DND-41 (cell line): ENCODE measurements at regions not wholly inside any gene's neighbourhood (a gene's known extent, or its start where the extent isn't known, plus 50 kb on each side); places are given as distances from the start of the nearest gene placed in this dataset.

ENCODE experiments used
- ATAC-seq: fragments of 200-7000 bp; cut with Tn5 transposase; 3 replicates; pipeline ENCODE4 v1.9.1; 2021; ENCODE audit warnings: low read depth; ENCODE audit not compliant: insufficient read depth
- DNase-seq: peaks from one replicate; pipeline ENCODE4 v3.0.0-alpha.2; 2020
- H2AFZ ChIP-seq: 2 replicates; pipeline ENCODE4 v1.6.0; 2012; ENCODE audit warnings: low read depth, low read length
- H3K27ac ChIP-seq: 2 replicates; pipeline ENCODE4 v1.5.1; 2012; ENCODE audit warnings: low read length, inconsistent platforms
- H3K27me3 ChIP-seq: fragments of 200-600 bp; sonication (generic); 2 replicates; pipeline ENCODE4 v1.6.0; 2012; ENCODE audit warnings: low read length, mild to moderate bottlenecking, inconsistent platforms; ENCODE audit not compliant: insufficient read depth, poor library complexity
- H3K36me3 ChIP-seq: 2 replicates; pipeline ENCODE4 v1.5.1; 2012; ENCODE audit warnings: low read length, inconsistent platforms; ENCODE audit not compliant: insufficient read depth
- H3K4me1 ChIP-seq: 2 replicates; pipeline ENCODE4 v1.5.1; 2012; ENCODE audit warnings: mild to moderate bottlenecking, low read length; ENCODE audit not compliant: insufficient read depth
- H3K4me2 ChIP-seq: 2 replicates; pipeline ENCODE4 v1.6.0; 2012; ENCODE audit warnings: mild to moderate bottlenecking, moderate library complexity, low read length, inconsistent platforms; ENCODE audit not compliant: insufficient read depth
- H3K4me3 ChIP-seq, 2 experiments: fragments of 200-600 bp in 1 of 2; shearing (Covaris generic) in 1 of 2; 2 replicates each; pipeline ENCODE4 v1.5.1; 2012 to 2016; ENCODE audit warnings: inconsistent platforms in 2 of 2, low read length in 2 of 2, mild to moderate bottlenecking in 2 of 2, low read depth in 1 of 2, moderate library complexity in 1 of 2
- H3K79me2 ChIP-seq: 2 replicates; pipeline ENCODE4 v1.6.0; 2012; ENCODE audit warnings: low read length, inconsistent platforms; ENCODE audit not compliant: insufficient read depth
- H3K9ac ChIP-seq: 2 replicates; pipeline ENCODE4 v1.6.0; 2012; ENCODE audit warnings: low read depth, mild to moderate bottlenecking, inconsistent platforms, low read length, moderate library complexity
- H3K9me3 ChIP-seq: 2 replicates; pipeline ENCODE4 v1.5.1; 2012; ENCODE audit warnings: low read length, moderate library complexity, mild to moderate bottlenecking, inconsistent platforms; ENCODE audit not compliant: insufficient read depth, severe bottlenecking
- H4K20me1 ChIP-seq: 2 replicates; pipeline ENCODE4 v1.6.0; 2012; ENCODE audit warnings: low read length; ENCODE audit not compliant: insufficient read depth
- EZH2 ChIP-seq: IDR thresholded peaks from 3 replicates; pipeline ENCODE4 v1.6.1; 2012; ENCODE audit warnings: borderline replicate concordance, low read depth, mild to moderate bottlenecking, moderate library complexity, low read length, inconsistent platforms; ENCODE audit not compliant: severe bottlenecking
- TF ChIP-seq, protein P1 (sequence below): IDR thresholded peaks from 2 replicates; pipeline ENCODE4 v1.5.1; 2012; ENCODE audit warnings: borderline replicate concordance, low read length, moderate library complexity, mild to moderate bottlenecking; ENCODE audit not compliant: poor library complexity, severe bottlenecking; ENCODE audit errors: extremely low read depth

DNA sequence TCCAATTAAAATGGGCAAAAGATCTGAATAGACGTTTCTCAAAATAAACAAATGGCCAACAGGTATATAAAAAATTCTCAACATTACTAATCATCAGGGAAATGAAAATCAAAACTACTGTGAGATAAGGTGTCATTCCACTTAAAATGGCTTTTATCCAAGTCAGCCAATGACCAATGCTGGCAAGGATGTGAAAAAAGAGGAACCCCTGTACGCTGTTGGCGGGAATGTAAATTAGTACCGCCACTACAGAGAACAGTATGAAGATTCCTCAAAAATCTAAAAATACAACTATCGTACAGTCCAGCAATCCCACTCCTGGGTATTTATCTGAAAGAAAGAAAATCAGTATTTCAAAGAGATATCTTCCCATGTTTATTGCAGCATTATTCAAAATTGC, 176.9 kb upstream of the STT3B start:
- H2AFZ ChIP-seq: no peak overlapping the region
- H3K36me3 ChIP-seq: peaks cover 2% of the 10 kb centered on the region; the same call in 1 of the 2 replicates
- H4K20me1 ChIP-seq: no peaks in the 10 kb centered on the region
- H3K4me3 ChIP-seq: no peak overlapping the region
- H3K9ac ChIP-seq: no peak overlapping the region
- no peak overlapping the region for H3K4me2 ChIP-seq
- H3K9me3 ChIP-seq: peaks cover 9% of the 10 kb centered on the region
- TF ChIP-seq, protein P1, sequence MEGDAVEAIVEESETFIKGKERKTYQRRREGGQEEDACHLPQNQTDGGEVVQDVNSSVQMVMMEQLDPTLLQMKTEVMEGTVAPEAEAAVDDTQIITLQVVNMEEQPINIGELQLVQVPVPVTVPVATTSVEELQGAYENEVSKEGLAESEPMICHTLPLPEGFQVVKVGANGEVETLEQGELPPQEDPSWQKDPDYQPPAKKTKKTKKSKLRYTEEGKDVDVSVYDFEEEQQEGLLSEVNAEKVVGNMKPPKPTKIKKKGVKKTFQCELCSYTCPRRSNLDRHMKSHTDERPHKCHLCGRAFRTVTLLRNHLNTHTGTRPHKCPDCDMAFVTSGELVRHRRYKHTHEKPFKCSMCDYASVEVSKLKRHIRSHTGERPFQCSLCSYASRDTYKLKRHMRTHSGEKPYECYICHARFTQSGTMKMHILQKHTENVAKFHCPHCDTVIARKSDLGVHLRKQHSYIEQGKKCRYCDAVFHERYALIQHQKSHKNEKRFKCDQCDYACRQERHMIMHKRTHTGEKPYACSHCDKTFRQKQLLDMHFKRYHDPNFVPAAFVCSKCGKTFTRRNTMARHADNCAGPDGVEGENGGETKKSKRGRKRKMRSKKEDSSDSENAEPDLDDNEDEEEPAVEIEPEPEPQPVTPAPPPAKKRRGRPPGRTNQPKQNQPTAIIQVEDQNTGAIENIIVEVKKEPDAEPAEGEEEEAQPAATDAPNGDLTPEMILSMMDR: no peak
- TF ChIP-seq EZH2: no peak
- no peaks in the 10 kb centered on the region for H3K27me3 ChIP-seq
- DNase-seq (no peak), ATAC-seq (no peak)
- 0 out of 2 replicates have a peak, but pooled peaks cover under 1% of the 10 kb centered on the region for H3K4me1 ChIP-seq
- no peak overlapping the region for H3K27ac ChIP-seq
- H3K79me2 ChIP-seq: no peaks in the 10 kb centered on the region

GRCh38 chr3:31356941-31357340, 175.8 kb upstream of the STT3B start:
- no peak overlapping the region for H3K4me3 ChIP-seq
- H3K27ac ChIP-seq: no peak overlapping the region
- no peak overlapping the region for H3K9ac ChIP-seq
- H3K79me2 ChIP-seq: no peaks in the 10 kb centered on the region
- H3K9me3 ChIP-seq: peaks cover 9% of the 10 kb centered on the region
- DNase-seq (peak; percentile 18), ATAC-seq (no peak)
- H3K36me3 ChIP-seq: peaks cover 2% of the 10 kb centered on the region; the same call in 1 of the 2 replicates
- no peak overlapping the region for H2AFZ ChIP-seq
- no peak for TF ChIP-seq EZH2
- TF ChIP-seq, protein P1: no peak
- H3K4me2 ChIP-seq: no peak overlapping the region
- no peaks in the 10 kb centered on the region for H3K27me3 ChIP-seq
- H4K20me1 ChIP-seq: no peaks in the 10 kb centered on the region
- peaks cover 9% of the 10 kb centered on the region; the same call in 1 of the 2 replicates for H3K4me1 ChIP-seq

DNA sequence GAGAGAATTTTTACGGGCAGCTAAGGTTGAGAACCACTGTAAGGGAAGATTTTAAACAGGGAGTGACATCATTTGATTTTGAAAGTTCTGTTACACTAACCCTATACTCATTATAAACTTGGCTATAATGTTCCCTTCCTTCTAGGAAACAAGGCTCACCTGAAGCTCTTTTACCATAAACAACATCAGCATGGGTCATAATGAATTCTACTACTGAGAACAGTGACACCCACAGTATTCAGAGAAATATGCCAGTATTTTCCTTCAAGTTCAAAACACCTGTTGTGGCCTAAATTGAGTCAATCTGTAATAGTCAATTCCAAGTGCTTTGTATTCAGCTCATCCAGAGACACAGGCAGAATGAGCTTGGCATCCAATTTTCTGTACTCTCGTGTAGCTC, 175.3 kb upstream of the STT3B start:
- no peaks in the 10 kb centered on the region for H3K79me2 ChIP-seq
- H4K20me1 ChIP-seq: no peaks in the 10 kb centered on the region
- H3K4me2 ChIP-seq: no peak overlapping the region
- H3K4me3 ChIP-seq: no peak overlapping the region
- no peak for ATAC-seq
- peaks cover 2% of the 10 kb centered on the region; the same call in 1 of the 2 replicates for H3K36me3 ChIP-seq
- H3K9me3 ChIP-seq: peaks cover 9% of the 10 kb centered on the region
- H3K27ac ChIP-seq: no peak overlapping the region
- H3K4me1 ChIP-seq: peaks cover 9% of the 10 kb centered on the region; the same call in 1 of the 2 replicates
- no peak overlapping the region for H2AFZ ChIP-seq
- no peaks in the 10 kb centered on the region for H3K27me3 ChIP-seq
- H3K9ac ChIP-seq: no peak overlapping the region
- TF ChIP-seq EZH2: no peak
- TF ChIP-seq, protein P1: no peak
- no peak for DNase-seq
